ENCODE measurements at regions not wholly inside any gene's neighbourhood (a gene's known extent, or its start where the extent isn't known, plus 50 kb on each side); places are given as distances from the start of the nearest gene placed in this dataset.

- TF ChIP-seq CTCF (IDR thresholded peaks at IDR 0.05; ENCODE audit: control insufficient read depth, extremely low read depth, insufficient read depth), result no peak
- H3K4me3 ChIP-seq (ENCODE audit: low read depth, low read length), result no peak overlapping the region
- DNase-seq (ENCODE audit: low read depth), result no peak
Observed at GRCh38 chr6:3633711-3634110, 117.8 kb downstream of the PXDC1 start.

GRCh38 chr6:3631877-3632276 lies 119.6 kb downstream of the PXDC1 start:
- H3K4me3 ChIP-seq (ENCODE audit: low read depth, low read length), result no peak overlapping the region
- no peak for DNase-seq (ENCODE audit: low read depth)
- no peak for TF ChIP-seq CTCF (IDR thresholded peaks at IDR 0.05; ENCODE audit: control insufficient read depth, extremely low read depth, insufficient read depth)

- H3K4me3 ChIP-seq (ENCODE audit: low read depth, low read length), result no peak overlapping the region
- TF ChIP-seq CTCF (IDR thresholded peaks at IDR 0.05; ENCODE audit: control insufficient read depth, extremely low read depth, insufficient read depth), result no peak
- DNase-seq (ENCODE audit: low read depth), result no peak
Observed at GRCh38 chr6:3631186-3631585, 120.3 kb downstream of the PXDC1 start.

GRCh38 chr6:3630258-3630835 lies 121.2 kb downstream of the PXDC1 start:
- no peak for DNase-seq (ENCODE audit: low read depth)
- no peak overlapping the region for H3K4me3 ChIP-seq (ENCODE audit: low read depth, low read length)
- no peak for TF ChIP-seq CTCF (IDR thresholded peaks at IDR 0.05; ENCODE audit: control insufficient read depth, extremely low read depth, insufficient read depth)

GRCh38 chr6:3627956-3628835 lies 123.3 kb downstream of the PXDC1 start:
- DNase-seq (ENCODE audit: low read depth), result no peak
- H3K4me3 ChIP-seq (ENCODE audit: low read depth, low read length), result no peak overlapping the region
- no peak for TF ChIP-seq CTCF (IDR thresholded peaks at IDR 0.05; ENCODE audit: control insufficient read depth, extremely low read depth, insufficient read depth)

- no peak overlapping the region for H3K4me3 ChIP-seq (ENCODE audit: low read depth, low read length)
- no peak for TF ChIP-seq CTCF (IDR thresholded peaks at IDR 0.05; ENCODE audit: control insufficient read depth, extremely low read depth, insufficient read depth)
- DNase-seq (ENCODE audit: low read depth), result no peak
Observed at GRCh38 chr6:3627501-3627900, 124.0 kb downstream of the PXDC1 start.
